SHP77 treated with DMSO at 0.1 percent for 48 hours (cell line): ENCODE measurements at regions not wholly inside any gene's neighbourhood (a gene's known extent, or its start where the extent isn't known, plus 50 kb on each side); places are given as distances from the start of the nearest gene placed in this dataset.
"Not testable (repeated sequence)": the region's sequence is repeated elsewhere in the genome, so short reads cannot be mapped to it uniquely, and the experiment has no call there.

ENCODE experiments used
- DNase-seq: peaks from one replicate; lab custom pipeline; 2025; lab: John Stamatoyannopoulos, UW

GRCh38 chr1:178607718-178608408, 95.0 kb downstream of the TEX35 start:
- DNase-seq, result no peak

GRCh38 chr1:178609015-178609414, 96.1 kb downstream of the TEX35 start:
- no peak for DNase-seq

- not testable (repeated sequence) for DNase-seq
Observed at GRCh38 chr1:178610690-178611410, 97.9 kb downstream of the TEX35 start.

- DNase-seq, result no peak
Observed at GRCh38 chr1:178612261-178612660, 99.4 kb downstream of the TEX35 start.

- no peak for DNase-seq
Observed at GRCh38 chr1:178613271-178613945, 100.5 kb downstream of the TEX35 start.

GRCh38 chr1:178614286-178614685, 101.4 kb downstream of the TEX35 start:
- no peak for DNase-seq

GRCh38 chr1:178619042-178619927, 105.8 kb upstream of the RALGPS2 start:
- DNase-seq, result no peak

- no peak for DNase-seq
Observed at GRCh38 chr1:178620584-178621475, 104.2 kb upstream of the RALGPS2 start.

- DNase-seq, result no peak
Observed at GRCh38 chr1:178621822-178622221, 103.2 kb upstream of the RALGPS2 start.

- DNase-seq, result no peak
Observed at GRCh38 chr1:178625695-178626094, 99.3 kb upstream of the RALGPS2 start.

GRCh38 chr1:178627037-178627436, 98.0 kb upstream of the RALGPS2 start:
- no peak for DNase-seq

GRCh38 chr1:178628637-178629251, 96.3 kb upstream of the RALGPS2 start:
- no peak for DNase-seq

GRCh38 chr1:178629252-178630154, 95.5 kb upstream of the RALGPS2 start:
- no peak for DNase-seq

GRCh38 chr1:178630417-178630816, 94.6 kb upstream of the RALGPS2 start:
- DNase-seq, result no peak

GRCh38 chr1:178632653-178633052, 92.4 kb upstream of the RALGPS2 start:
- DNase-seq, result no peak

- DNase-seq, result no peak
Observed at GRCh38 chr1:178633056-178633455, 92.0 kb upstream of the RALGPS2 start.

- no peak for DNase-seq
Observed at GRCh38 chr1:178634445-178634844, 90.6 kb upstream of the RALGPS2 start.

- DNase-seq, result no peak
Observed at GRCh38 chr1:178637841-178638240, 87.2 kb upstream of the RALGPS2 start.

- no peak for DNase-seq
Observed at GRCh38 chr1:178639326-178639725, 85.7 kb upstream of the RALGPS2 start.

GRCh38 chr1:178642282-178642681, 82.8 kb upstream of the RALGPS2 start:
- DNase-seq, result no peak
